Neural cell (in vitro differentiated cells): ENCODE measurements at regions not wholly inside any gene's neighbourhood (a gene's known extent, or its start where the extent isn't known, plus 50 kb on each side); places are given as distances from the start of the nearest gene placed in this dataset.

Source experiments
- H2AFZ ChIP-seq: fragments of 200-600, 300-800 bp; sonication (generic), shearing (Covaris generic); 2 replicates; pipeline ENCODE4 v1.6.0; 2014; ENCODE audit warnings: low read depth, mild to moderate bottlenecking, antibody characterized with exemption, low read length, moderate library complexity
- H3F3A ChIP-seq: fragments of 200-600 bp; shearing (Covaris generic); 2 replicates; pipeline ENCODE4 v1.6.1; 2016; ENCODE audit warnings: mild to moderate bottlenecking, moderate library complexity, mixed read lengths, antibody characterized with exemption, low read length; ENCODE audit not compliant: insufficient read depth, poor library complexity, severe bottlenecking
- H3K27ac ChIP-seq: fragments of 200-600, 300-800 bp; sonication (generic), shearing (Covaris generic); 2 replicates; pipeline ENCODE4 v1.5.1; 2014; ENCODE audit warnings: mild to moderate bottlenecking, low read length, moderate library complexity
- H3K27me3 ChIP-seq: fragments of 300-800, 200-600 bp; sonication (generic), shearing (Covaris generic); 2 replicates; pipeline ENCODE4 v1.6.0; 2014; ENCODE audit warnings: mild to moderate bottlenecking, low read depth, low read length, moderate library complexity; ENCODE audit not compliant: insufficient read depth
- H3K36me3 ChIP-seq: fragments of 300-800, 200-600 bp; sonication (generic), shearing (Covaris generic); 2 replicates; pipeline ENCODE4 v1.5.1; 2014; ENCODE audit warnings: mild to moderate bottlenecking, antibody characterized with exemption, low read length, moderate library complexity; ENCODE audit not compliant: insufficient read depth
- H3K4me2 ChIP-seq: fragments of 300-800, 200-600 bp; sonication (generic), shearing (Covaris generic); 2 replicates; pipeline ENCODE4 v1.6.0; 2014; ENCODE audit warnings: mild to moderate bottlenecking, low read length
- H3K4me3 ChIP-seq: fragments of 300-800, 200-600 bp; sonication (generic), shearing (Covaris generic); 2 replicates; pipeline ENCODE4 v1.5.1; 2014; ENCODE audit warnings: mild to moderate bottlenecking, low read length, moderate library complexity
- H3K79me2 ChIP-seq: fragments of 200-600 bp; shearing (Covaris generic); replicated peaks from 2 replicates; pipeline ENCODE4 v1.6.0; 2014; ENCODE audit warnings: mild to moderate bottlenecking, low read length, moderate library complexity; ENCODE audit not compliant: insufficient read depth
- H3K9ac ChIP-seq: fragments of 300-800, 200-600 bp; sonication (generic), shearing (Covaris generic); 2 replicates; pipeline ENCODE4 v1.6.1; 2016; ENCODE audit warnings: mild to moderate bottlenecking, low read length, mixed read lengths
- H3K9me2 ChIP-seq: fragments of 200-600 bp; shearing (Covaris generic); 2 replicates; pipeline ENCODE4 v1.6.1; 2016; ENCODE audit warnings: mild to moderate bottlenecking, low read length, mixed read lengths; ENCODE audit not compliant: insufficient read depth
- H3K9me3 ChIP-seq: fragments of 200-600, 300-800 bp; sonication (generic), shearing (Covaris generic); 2 replicates; pipeline ENCODE4 v1.6.1; 2016; ENCODE audit warnings: mild to moderate bottlenecking, mixed run types, low read length, moderate library complexity, mixed read lengths
- H4K20me1 ChIP-seq: fragments of 200-600 bp; shearing (Covaris generic); 2 replicates; pipeline ENCODE4 v1.6.1; 2016; ENCODE audit warnings: mild to moderate bottlenecking, mixed run types; ENCODE audit not compliant: insufficient read depth
- CTCF ChIP-seq: fragments of 450-650 bp; IDR thresholded peaks from 2 replicates; pipeline ENCODE4 v1.5.1; 2014; ENCODE audit warnings: antibody characterized with exemption, mild to moderate bottlenecking, moderate library complexity; ENCODE audit not compliant: poor library complexity, severe bottlenecking
- EP300 ChIP-seq: fragments of 450-650 bp; conservative IDR thresholded peaks from 2 replicates; pipeline ENCODE4 v1.6.1; 2014; ENCODE audit warnings: antibody characterized with exemption, mild to moderate bottlenecking, moderate library complexity; ENCODE audit not compliant: poor library complexity, severe bottlenecking
- EZH2 ChIP-seq: fragments of 200-600, 300-800 bp; shearing (Covaris generic), sonication (generic); IDR thresholded peaks from 2 replicates; pipeline ENCODE4 v1.6.1; 2014; ENCODE audit warnings: antibody characterized with exemption, low read length, borderline replicate concordance, mild to moderate bottlenecking; ENCODE audit not compliant: insufficient read depth, poor library complexity, severe bottlenecking
- MXI1 ChIP-seq: fragments of 450-650 bp; conservative IDR thresholded peaks from 2 replicates; pipeline ENCODE4 v1.6.1; 2014; ENCODE audit warnings: antibody characterized with exemption, mild to moderate bottlenecking; ENCODE audit not compliant: poor library complexity, severe bottlenecking
- POLR2AphosphoS5 ChIP-seq: IDR thresholded peaks from 2 replicates; pipeline ENCODE4 v1.6.1; 2012
- RAD21 ChIP-seq: fragments of 450-650 bp; conservative IDR thresholded peaks from 2 replicates; pipeline ENCODE4 v1.6.1; 2014; ENCODE audit warnings: antibody characterized with exemption, mild to moderate bottlenecking, moderate library complexity
- REST ChIP-seq: IDR thresholded peaks from 2 replicates; pipeline ENCODE4 v1.6.1; 2012; ENCODE audit warnings: borderline replicate concordance
- SMC3 ChIP-seq: fragments of 450-650 bp; conservative IDR thresholded peaks from 2 replicates; pipeline ENCODE4 v1.6.1; 2014; ENCODE audit warnings: antibody characterized with exemption, mild to moderate bottlenecking, moderate library complexity; ENCODE audit not compliant: poor library complexity
- TAF1 ChIP-seq: IDR thresholded peaks from 2 replicates; pipeline ENCODE4 v1.6.1; 2012; ENCODE audit warnings: low read depth

GRCh38 chr2:129267559-129267958, 711.9 kb upstream of the RAB6C start:
- H3K79me2 ChIP-seq: no peaks in the 10 kb centered on the region
- no peaks in the 10 kb centered on the region for H3K9me2 ChIP-seq
- H3K36me3 ChIP-seq: no peaks in the 10 kb centered on the region
- no peak overlapping the region for H2AFZ ChIP-seq
- no peak overlapping the region for H3K4me2 ChIP-seq
- H3K9ac ChIP-seq: no peak overlapping the region
- no peaks in the 10 kb centered on the region for H3K27me3 ChIP-seq
- TF ChIP-seq POLR2AphosphoS5: no peak
- peaks cover 4% of the 10 kb centered on the region for H3K9me3 ChIP-seq
- H3K27ac ChIP-seq: no peak overlapping the region
- H3K4me3 ChIP-seq: no peak overlapping the region
- H3F3A ChIP-seq: no peaks in the 10 kb centered on the region
- H4K20me1 ChIP-seq: no peaks in the 10 kb centered on the region

GRCh38 chr2:129273266-129274037, 706.0 kb upstream of the RAB6C start:
- Histone ChIP-seq H3K9me2 (no peaks in the 10 kb centered on the region), H3K9me3 (peaks cover 4% of the 10 kb centered on the region), H3F3A (no peaks in the 10 kb centered on the region), H3K4me2 (no peak overlapping the region), H3K27me3 (no peaks in the 10 kb centered on the region), H3K79me2 (no peaks in the 10 kb centered on the region), H3K4me3 (no peak overlapping the region), H4K20me1 (no peaks in the 10 kb centered on the region), H2AFZ (no peak overlapping the region), H3K36me3 (no peaks in the 10 kb centered on the region), H3K27ac (no peak overlapping the region), H3K9ac (no peak overlapping the region)
- TF ChIP-seq MXI1 (no peak), POLR2AphosphoS5 (no peak), EZH2 (no peak), SMC3 (no peak), EP300 (no peak), TAF1 (no peak), RAD21 (no peak), REST (no peak), CTCF (no peak)

GRCh38 chr2:129274038-129274415, 705.4 kb upstream of the RAB6C start:
- Histone ChIP-seq H4K20me1 (no peaks in the 10 kb centered on the region), H3K27me3 (no peaks in the 10 kb centered on the region), H2AFZ (no peak overlapping the region), H3K79me2 (no peaks in the 10 kb centered on the region), H3K4me3 (no peak overlapping the region), H3K36me3 (no peaks in the 10 kb centered on the region), H3K27ac (no peak overlapping the region), H3K9me2 (no peaks in the 10 kb centered on the region), H3F3A (no peaks in the 10 kb centered on the region), H3K9me3 (peaks cover 4% of the 10 kb centered on the region), H3K4me2 (no peak overlapping the region), H3K9ac (no peak overlapping the region)
- TF ChIP-seq REST (no peak), SMC3 (no peak), EP300 (no peak), TAF1 (no peak), MXI1 (no peak), RAD21 (no peak), POLR2AphosphoS5 (no peak)
